Thyroid gland (tissue), 4 donors: ENCODE measurements at regions not wholly inside any gene's neighbourhood (a gene's known extent, or its start where the extent isn't known, plus 50 kb on each side); places are given as distances from the start of the nearest gene placed in this dataset.

Source experiments
- DNase-seq, 2 donors: peaks; one replicate each; pipeline ENCODE4 v3.0.0-alpha.2; 2019
- H3K27ac ChIP-seq, 3 donors: fragments of 200-600 bp; sonication (generic); 1 replicate in 2 of 3; 2 replicates in 1 of 3; pipeline ENCODE4 v1.5.1; 2016 to 2019; ENCODE audit warnings: mild to moderate bottlenecking in 1 of 3, moderate library complexity in 1 of 3
- H3K27me3 ChIP-seq: fragments of 200-600 bp; sonication (generic); one replicate; pipeline ENCODE4 v1.5.1; 2019
- H3K36me3 ChIP-seq, 2 donors: fragments of 200-600 bp; sonication (generic); one replicate each; pipeline ENCODE4 v1.5.1; 2016 to 2019
- H3K4me1 ChIP-seq, 2 donors: fragments of 200-600 bp; sonication (generic); one replicate each; pipeline ENCODE4 v1.5.1; 2017 to 2019
- H3K4me3 ChIP-seq, 3 donors: fragments of 200-600 bp; sonication (generic); replicated peaks in 1 of 3; 1 replicate in 2 of 3; 2 replicates in 1 of 3; pipeline ENCODE4 v1.5.1; 2016; ENCODE audit warnings: mild to moderate bottlenecking in 1 of 3
- H3K9me3 ChIP-seq: fragments of 200-600 bp; sonication (generic); one replicate; pipeline ENCODE4 v1.5.1; 2017
- POLR2A ChIP-seq, 2 donors: fragments of 450-650 bp; IDR thresholded peaks; one replicate each; pipeline ENCODE4 v1.6.1; 2017; ENCODE audit warnings: antibody characterized with exemption in 2 of 2, mild to moderate bottlenecking in 2 of 2, moderate library complexity in 1 of 2
- WGBS, 2 donors: methylation state at CpG; one replicate each; pipeline ENCODE4 v1.1.5; 2017; 5-methylcytosine and 5-hydroxymethylcytosine counted together
- intact Hi-C: fragments of 100-400 bp; cut with DNase I; formaldehyde crosslinking; loops from one replicate; pipeline ENCODE4 v1.15.1; 2023
- TF ChIP-seq, protein P1 (sequence below), 6 experiments: fragments of 200-600 bp in 3 of 6; fragments of 450-650 bp in 3 of 6; sonication (generic) in 3 of 6; IDR thresholded peaks; one replicate each; pipeline ENCODE4 v1.5.1; 2016 to 2019; ENCODE audit warnings: antibody characterized with exemption in 6 of 6, mild to moderate bottlenecking in 2 of 6, inconsistent platforms in 1 of 6, moderate library complexity in 1 of 6

DNA sequence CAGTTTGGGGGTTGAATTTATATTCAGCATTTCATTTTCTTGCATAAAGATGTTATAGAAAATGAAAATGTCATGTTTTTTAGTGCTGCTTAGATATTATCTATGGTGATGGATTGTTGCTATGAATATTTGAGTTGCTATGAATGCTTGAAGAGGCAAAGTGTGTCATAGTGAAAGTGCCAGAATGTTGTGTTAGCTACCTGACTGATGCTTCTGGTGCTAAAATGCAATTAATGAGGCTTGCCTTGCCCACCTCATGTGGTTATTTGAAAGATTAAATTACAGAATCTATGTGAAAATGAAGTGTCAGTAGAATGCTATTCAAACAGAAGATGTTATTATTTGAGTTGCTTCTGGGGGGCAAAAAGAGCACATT, 62.7 kb upstream of the MYCBP2 start:
- intact Hi-C loops = no loop called here
- Histone ChIP-seq H3K27ac (no peak overlapping the region), H3K9me3 (no peaks in the 10 kb centered on the region), H3K27me3 (no peaks in the 10 kb centered on the region), H3K4me1 (no peaks in the 10 kb centered on the region), H3K36me3 (no peaks in the 10 kb centered on the region), H3K4me3 (no peak overlapping the region)
- TF ChIP-seq, protein P1, sequence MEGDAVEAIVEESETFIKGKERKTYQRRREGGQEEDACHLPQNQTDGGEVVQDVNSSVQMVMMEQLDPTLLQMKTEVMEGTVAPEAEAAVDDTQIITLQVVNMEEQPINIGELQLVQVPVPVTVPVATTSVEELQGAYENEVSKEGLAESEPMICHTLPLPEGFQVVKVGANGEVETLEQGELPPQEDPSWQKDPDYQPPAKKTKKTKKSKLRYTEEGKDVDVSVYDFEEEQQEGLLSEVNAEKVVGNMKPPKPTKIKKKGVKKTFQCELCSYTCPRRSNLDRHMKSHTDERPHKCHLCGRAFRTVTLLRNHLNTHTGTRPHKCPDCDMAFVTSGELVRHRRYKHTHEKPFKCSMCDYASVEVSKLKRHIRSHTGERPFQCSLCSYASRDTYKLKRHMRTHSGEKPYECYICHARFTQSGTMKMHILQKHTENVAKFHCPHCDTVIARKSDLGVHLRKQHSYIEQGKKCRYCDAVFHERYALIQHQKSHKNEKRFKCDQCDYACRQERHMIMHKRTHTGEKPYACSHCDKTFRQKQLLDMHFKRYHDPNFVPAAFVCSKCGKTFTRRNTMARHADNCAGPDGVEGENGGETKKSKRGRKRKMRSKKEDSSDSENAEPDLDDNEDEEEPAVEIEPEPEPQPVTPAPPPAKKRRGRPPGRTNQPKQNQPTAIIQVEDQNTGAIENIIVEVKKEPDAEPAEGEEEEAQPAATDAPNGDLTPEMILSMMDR (IDR thresholded peaks at IDR 0.05) = no peak
- no peak for TF ChIP-seq POLR2A (IDR thresholded peaks at IDR 0.05)
- no peak for DNase-seq

DNA sequence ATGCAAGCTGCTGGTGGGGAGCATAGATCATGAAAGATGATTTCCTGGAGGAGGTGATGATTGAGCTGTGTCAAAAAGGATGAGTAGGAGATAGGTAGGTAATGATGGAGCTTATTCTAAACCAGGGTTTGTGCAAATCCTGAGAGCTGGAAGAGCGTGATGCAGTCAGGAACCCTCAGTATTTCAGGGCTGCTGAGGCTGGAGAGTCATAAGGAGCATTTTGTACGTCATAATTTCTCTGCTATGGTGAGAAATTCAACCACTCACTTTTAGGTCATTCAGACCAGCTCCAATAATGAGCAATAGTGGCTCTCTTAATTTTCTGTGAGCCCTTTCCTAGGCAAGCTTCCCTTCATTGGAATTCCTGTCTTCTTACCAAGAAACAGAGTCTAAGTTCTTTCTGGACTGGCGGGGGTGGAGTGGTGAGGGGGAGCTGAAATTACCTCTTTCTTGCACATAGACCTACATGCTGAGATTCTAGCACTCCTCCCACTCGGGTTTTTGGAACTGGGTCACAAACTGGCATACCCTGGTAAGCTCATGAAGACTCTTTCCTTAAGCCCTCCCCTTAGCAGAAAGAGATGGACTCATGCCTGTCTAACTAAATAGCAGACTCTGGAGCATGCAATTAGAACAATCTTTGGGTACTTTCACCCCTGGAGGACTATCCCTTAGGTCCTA, 62.2 kb upstream of the MYCBP2 start:
- no peak for DNase-seq
- no peak for TF ChIP-seq POLR2A (IDR thresholded peaks at IDR 0.05)
- TF ChIP-seq, protein P1 (IDR thresholded peaks at IDR 0.05) = no peak
- Histone ChIP-seq H3K27me3 (no peaks in the 10 kb centered on the region), H3K4me3 (no peak overlapping the region), H3K27ac (no peak overlapping the region), H3K4me1 (no peaks in the 10 kb centered on the region), H3K9me3 (no peaks in the 10 kb centered on the region), H3K36me3 (no peaks in the 10 kb centered on the region)
- 68 to 69% methylated on average over 4 of the region's 4 CpGs for WGBS, 2 donors
- intact Hi-C loops = no loop called here

DNA sequence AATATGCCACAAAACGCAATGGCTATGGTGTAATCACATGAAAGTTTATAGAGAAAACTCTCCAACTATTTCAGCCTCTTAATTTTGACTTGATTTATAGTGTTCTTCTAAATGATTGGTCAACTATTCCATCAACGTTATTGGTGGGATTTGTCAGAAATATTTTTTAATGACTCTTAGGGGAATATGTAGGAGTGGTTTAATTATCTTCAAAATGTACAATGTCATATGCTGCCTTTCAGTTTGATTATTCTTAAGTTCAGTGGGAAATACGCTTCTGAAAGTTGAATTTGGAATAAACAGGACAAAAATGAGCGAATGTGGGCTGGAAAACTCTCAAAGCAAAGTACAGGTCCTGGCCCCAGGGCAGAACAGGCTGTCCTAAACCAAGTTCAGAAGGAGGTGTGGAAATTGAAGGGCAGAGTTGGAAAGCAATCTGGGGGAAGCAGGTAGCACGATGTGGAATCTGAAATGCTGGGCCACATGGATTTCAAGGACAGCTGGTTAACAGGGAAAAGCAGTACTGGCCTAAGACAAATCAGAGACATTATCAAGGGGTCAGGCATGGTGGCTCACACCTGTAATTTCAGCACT, 60.8 kb upstream of the MYCBP2 start:
- Histone ChIP-seq H3K9me3 (no peaks in the 10 kb centered on the region), H3K27ac (peak overlapping the region in 2 of 3 donors; percentile 5 to 14), H3K4me3 (no peak overlapping the region), H3K36me3 (no peaks in the 10 kb centered on the region), H3K4me1 (no peaks in the 10 kb centered on the region), H3K27me3 (no peaks in the 10 kb centered on the region)
- DNase-seq = no peak
- WGBS, 2 donors = 78 to 81% methylated on average over 5 of the region's 5 CpGs
- TF ChIP-seq, protein P1 (IDR thresholded peaks at IDR 0.05) = no peak
- TF ChIP-seq POLR2A (IDR thresholded peaks at IDR 0.05) = no peak
- intact Hi-C loops = no loop called here

DNA sequence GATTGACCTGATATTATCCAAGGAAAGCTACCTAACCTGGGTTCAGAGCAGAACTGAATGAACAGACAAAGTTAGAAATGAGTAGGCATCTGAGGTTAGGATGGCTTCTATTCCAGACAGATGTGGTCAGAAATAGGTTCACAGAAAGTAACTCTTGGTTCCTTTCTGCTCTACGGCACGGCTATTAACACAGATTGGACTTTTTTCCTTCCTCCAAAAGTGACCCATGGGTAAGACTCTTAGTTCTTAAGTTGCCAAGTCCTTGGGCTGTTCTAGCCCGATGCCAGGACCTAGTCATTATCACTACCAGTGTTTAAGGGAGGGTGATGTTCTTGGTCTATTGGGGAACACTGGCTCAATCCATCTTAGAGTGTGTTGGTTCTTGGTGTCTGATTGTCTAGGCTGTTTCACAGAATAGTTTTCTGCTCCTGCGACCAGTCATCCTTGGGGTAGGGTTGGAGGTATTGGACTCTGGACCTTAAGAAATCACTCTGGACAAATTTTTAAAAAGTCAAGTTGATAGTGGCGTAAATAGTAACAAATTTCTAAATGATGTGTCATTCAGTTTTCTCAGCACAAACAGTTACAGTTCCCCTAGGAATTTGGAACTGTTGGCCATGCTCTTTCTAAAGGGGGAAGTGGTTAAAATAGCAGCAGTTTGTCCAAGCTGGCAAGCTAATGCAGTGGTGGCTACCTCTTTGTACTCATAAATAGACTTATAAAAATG, 60.1 kb upstream of the MYCBP2 start:
- Histone ChIP-seq H3K27me3 (no peaks in the 10 kb centered on the region), H3K27ac (peak overlapping the region in 1 of 3 donors; percentile 43), H3K9me3 (no peaks in the 10 kb centered on the region), H3K36me3 (no peaks in the 10 kb centered on the region), H3K4me3 (no peak overlapping the region), H3K4me1 (no peaks in the 10 kb centered on the region)
- intact Hi-C loops = no loop called here
- DNase-seq = no peak
- TF ChIP-seq, protein P1 (IDR thresholded peaks at IDR 0.05) = no peak
- no peak for TF ChIP-seq POLR2A (IDR thresholded peaks at IDR 0.05)
- 53 to 65% methylated on average over 5 of the region's 5 CpGs for WGBS, 2 donors

DNA sequence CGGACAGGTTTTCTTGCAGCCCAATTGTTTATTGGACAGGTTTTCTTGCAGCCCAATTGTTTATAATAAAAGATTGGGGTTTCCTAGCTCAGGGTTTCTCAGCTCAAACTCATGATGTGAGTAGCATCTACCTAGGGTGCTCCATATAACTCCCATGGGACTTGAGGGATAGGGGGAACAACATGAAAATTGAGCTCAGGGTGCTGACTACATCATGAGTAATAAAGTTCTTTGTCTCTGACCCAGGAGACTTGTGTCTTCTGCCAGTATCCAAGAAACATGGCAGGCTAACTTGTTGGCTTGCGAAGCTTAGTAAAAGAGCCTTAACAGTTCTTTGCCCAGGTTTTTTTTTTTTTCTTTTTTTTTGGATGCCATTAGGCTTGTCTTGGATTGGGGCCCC, 59.2 kb upstream of the MYCBP2 start:
- no peaks in the 10 kb centered on the region for H3K36me3 ChIP-seq
- intact Hi-C loops = no loop called here
- H3K27ac ChIP-seq = no peak overlapping the region
- H3K4me3 ChIP-seq = no peak overlapping the region
- no peak for DNase-seq
- H3K27me3 ChIP-seq = no peaks in the 10 kb centered on the region
- H3K4me1 ChIP-seq = no peaks in the 10 kb centered on the region
- 37 to 57% methylated on average over 2 of the region's 2 CpGs for WGBS, 2 donors
- TF ChIP-seq, protein P1 (IDR thresholded peaks at IDR 0.05) = no peak
- no peak for TF ChIP-seq POLR2A (IDR thresholded peaks at IDR 0.05)
- no peaks in the 10 kb centered on the region for H3K9me3 ChIP-seq
